HG03571 (cell line): ENCODE measurements at regions not wholly inside any gene's neighbourhood (a gene's known extent, or its start where the extent isn't known, plus 50 kb on each side); places are given as distances from the start of the nearest gene placed in this dataset.
"Not testable (repeated sequence)": the region's sequence is repeated elsewhere in the genome, so short reads cannot be mapped to it uniquely, and the experiment has no call there.

Experiments used
- ATAC-seq: cut with Tn5 transposase; IDR thresholded peaks from one replicate; pipeline ENCODE4 v1.9.1; 2021; ENCODE audit not compliant: unreplicated experiment

GRCh38 chr13:111658145-111659100, 338.0 kb downstream of the TEX29 start:
- ATAC-seq, result no peak

GRCh38 chr13:111659219-111659775, 338.9 kb downstream of the TEX29 start:
- no peak for ATAC-seq

GRCh38 chr13:111659842-111660241, 339.4 kb downstream of the TEX29 start:
- no peak for ATAC-seq

- no peak for ATAC-seq
These were observed 340.6 kb downstream of the TEX29 start for GRCh38 chr13:111661052-111661451.

GRCh38 chr13:111661776-111662175, 341.3 kb downstream of the TEX29 start:
- no peak for ATAC-seq

GRCh38 chr13:111662451-111662850, 342.0 kb downstream of the TEX29 start:
- ATAC-seq, result no peak

GRCh38 chr13:111662895-111663294, 342.5 kb downstream of the TEX29 start:
- no peak for ATAC-seq

- ATAC-seq, result no peak
These were observed 343.1 kb downstream of the TEX29 start for GRCh38 chr13:111663505-111663904.

GRCh38 chr13:111663953-111664421, 343.5 kb downstream of the TEX29 start:
- no peak for ATAC-seq

- ATAC-seq, result no peak
These were observed 344.3 kb downstream of the TEX29 start for GRCh38 chr13:111664696-111665095.

- no peak for ATAC-seq
These were observed 345.3 kb downstream of the TEX29 start for GRCh38 chr13:111665691-111666095.

- no peak for ATAC-seq
These were observed 345.8 kb downstream of the TEX29 start for GRCh38 chr13:111666164-111666776.

GRCh38 chr13:111667757-111668156, 347.3 kb downstream of the TEX29 start:
- ATAC-seq, result no peak

- no peak for ATAC-seq
These were observed 348.0 kb downstream of the TEX29 start for GRCh38 chr13:111668451-111668850.

GRCh38 chr13:111672198-111672597, 351.8 kb downstream of the TEX29 start:
- ATAC-seq, result not testable (repeated sequence)

- ATAC-seq, result not testable (repeated sequence)
These were observed 357.9 kb downstream of the TEX29 start for GRCh38 chr13:111678120-111678882.

- not testable (repeated sequence) for ATAC-seq
These were observed 359.2 kb downstream of the TEX29 start for GRCh38 chr13:111679645-111680044.

GRCh38 chr13:111680100-111680499, 359.7 kb downstream of the TEX29 start:
- ATAC-seq, result not testable (repeated sequence)

GRCh38 chr13:111692028-111692427, 371.6 kb downstream of the TEX29 start:
- ATAC-seq, result not testable (repeated sequence)

- not testable (repeated sequence) for ATAC-seq
These were observed 370.8 kb upstream of the SOX1 start for GRCh38 chr13:111696121-111696520.

GRCh38 chr13:111702059-111702458, 364.9 kb upstream of the SOX1 start:
- not testable (repeated sequence) for ATAC-seq
